ENCODE measurements at regions not wholly inside any gene's neighbourhood (a gene's known extent, or its start where the extent isn't known, plus 50 kb on each side); places are given as distances from the start of the nearest gene placed in this dataset.

GRCh38 chr1:222093518-222093917, 351.6 kb upstream of the DUSP10 start:
- TF ChIP-seq CTCF (conservative IDR thresholded peaks at IDR 0.05) = no peak
- Histone ChIP-seq H3K27me3 (ENCODE audit: insufficient read depth, low read length) (no peaks in the 10 kb centered on the region), H3K4ac (ENCODE audit: low read depth, low read length) (no peak overlapping the region), H4K91ac (ENCODE audit: insufficient read length, low read depth, low read length) (no peak overlapping the region), H4K8ac (replicated peaks; ENCODE audit: insufficient read length, low read depth, low read length) (no peak overlapping the region), H2BK5ac (ENCODE audit: insufficient read length, low read length) (no peak overlapping the region), H2BK120ac (ENCODE audit: low read depth, low read length, poor library complexity, severe bottlenecking) (no peak overlapping the region), H3K79me2 (ENCODE audit: insufficient read depth, low read length) (no peaks in the 10 kb centered on the region), H3K4me2 (ENCODE audit: insufficient read depth, insufficient read length, low read length) (no peak overlapping the region), H2BK15ac (ENCODE audit: low read depth, low read length) (no peak overlapping the region), H3K9me3 (ENCODE audit: control insufficient read depth, low read depth, low read length) (no peaks in the 10 kb centered on the region), H3K23me2 (ENCODE audit: insufficient read length, low read depth, low read length, poor library complexity, severe bottlenecking) (no peaks in the 10 kb centered on the region), H3K14ac (ENCODE audit: insufficient read depth, low read length) (no peak overlapping the region), H3K23ac (ENCODE audit: insufficient read length, low read depth, low read length) (no peak overlapping the region), H4K20me1 (ENCODE audit: control insufficient read depth, insufficient read depth, insufficient read length) (no peaks in the 10 kb centered on the region), H3K79me1 (ENCODE audit: insufficient read depth, low read depth, low read length, poor library complexity, severe bottlenecking) (no peaks in the 10 kb centered on the region), H3K9ac (ENCODE audit: extremely low read depth, insufficient read length, low read length) (no peak overlapping the region), H3K4me1 (ENCODE audit: insufficient read depth, low read length) (no peaks in the 10 kb centered on the region), H3K27ac (ENCODE audit: insufficient read length, low read depth, low read length) (no peak overlapping the region), H2BK20ac (ENCODE audit: low read depth, low read length, poor library complexity, severe bottlenecking) (no peak overlapping the region), H2BK12ac (ENCODE audit: insufficient read length, low read depth, low read length) (no peak overlapping the region), H3K56ac (ENCODE audit: insufficient read length, low read depth, low read length) (no peak overlapping the region), H2AFZ (ENCODE audit: low read length) (no peak overlapping the region), H4K5ac (ENCODE audit: insufficient read length, low read depth, low read length) (no peak overlapping the region), H3K18ac (ENCODE audit: insufficient read length, low read depth, low read length) (no peak overlapping the region), H3T11ph (ENCODE audit: low read length) (no peak overlapping the region), H2AK5ac (ENCODE audit: insufficient read length, low read length) (no peak overlapping the region)
- DNase-seq = no peak
- H3K4me1 Mint-ChIP-seq = no peaks in the 10 kb centered on the region
- no peaks in the 10 kb centered on the region for H3K36me3 Mint-ChIP-seq (ENCODE audit: insufficient read depth in 1 of 3, low read depth in 3 of 3)
- no peak overlapping the region for H3K27ac Mint-ChIP-seq
- H3K4me3 Mint-ChIP-seq = no peak overlapping the region
- H3K9me3 Mint-ChIP-seq = no peaks in the 10 kb centered on the region
- no CpG with 5 or more reads among the region's 4 CpGs for WGBS (ENCODE audit: extremely low coverage, insufficient read length, low lambda C conversion rate)
- no peaks in the 10 kb centered on the region for H3K27me3 Mint-ChIP-seq (ENCODE audit: low read depth)
